ENCODE measurements at regions not wholly inside any gene's neighbourhood (a gene's known extent, or its start where the extent isn't known, plus 50 kb on each side); places are given as distances from the start of the nearest gene placed in this dataset.

GRCh38 chr9:7979611-7980010 is 180.0 kb upstream of the DMAC1 start:
- TF ChIP-seq CTCF (IDR thresholded peaks at IDR 0.05; ENCODE audit: insufficient read depth, low read depth, low read length, missing control alignments): no peak
- H3K4me3 ChIP-seq (ENCODE audit: low read length): no peak overlapping the region
- no peak for DNase-seq (ENCODE audit: low read depth)

- no peak for TF ChIP-seq CTCF (IDR thresholded peaks at IDR 0.05; ENCODE audit: insufficient read depth, low read depth, low read length, missing control alignments)
- no peak for DNase-seq (ENCODE audit: low read depth)
- no peak overlapping the region for H3K4me3 ChIP-seq (ENCODE audit: low read length)
Measured at GRCh38 chr9:7977586-7977985, 178.0 kb upstream of the DMAC1 start.

GRCh38 chr9:7976856-7977255 is 177.3 kb upstream of the DMAC1 start:
- TF ChIP-seq CTCF (IDR thresholded peaks at IDR 0.05; ENCODE audit: insufficient read depth, low read depth, low read length, missing control alignments): no peak
- no peak for DNase-seq (ENCODE audit: low read depth)
- H3K4me3 ChIP-seq (ENCODE audit: low read length): no peak overlapping the region

GRCh38 chr9:7976167-7976755 is 176.7 kb upstream of the DMAC1 start:
- H3K4me3 ChIP-seq (ENCODE audit: low read length): no peak overlapping the region
- no peak for DNase-seq (ENCODE audit: low read depth)
- TF ChIP-seq CTCF (IDR thresholded peaks at IDR 0.05; ENCODE audit: insufficient read depth, low read depth, low read length, missing control alignments): no peak

GRCh38 chr9:7975336-7975735 is 175.8 kb upstream of the DMAC1 start:
- TF ChIP-seq CTCF (IDR thresholded peaks at IDR 0.05; ENCODE audit: insufficient read depth, low read depth, low read length, missing control alignments): no peak
- no peak for DNase-seq (ENCODE audit: low read depth)
- H3K4me3 ChIP-seq (ENCODE audit: low read length): no peak overlapping the region

- DNase-seq (ENCODE audit: low read depth): no peak
- no peak for TF ChIP-seq CTCF (IDR thresholded peaks at IDR 0.05; ENCODE audit: insufficient read depth, low read depth, low read length, missing control alignments)
Measured at GRCh38 chr9:7974335-7974960, 174.9 kb upstream of the DMAC1 start.

GRCh38 chr9:7973123-7973522 is 173.5 kb upstream of the DMAC1 start:
- no peak for TF ChIP-seq CTCF (IDR thresholded peaks at IDR 0.05; ENCODE audit: insufficient read depth, low read depth, low read length, missing control alignments)
- DNase-seq (ENCODE audit: low read depth): no peak
- H3K4me3 ChIP-seq (ENCODE audit: low read length): no peak overlapping the region

More at GRCh38 chr9:7974335-7974960, 174.9 kb upstream of the DMAC1 start:
- H3K4me3 ChIP-seq (ENCODE audit: low read length): no peak overlapping the region

Data from epithelial cell of esophagus (primary cell).